Mesodermal cell (in vitro differentiated cells): ENCODE measurements at regions not wholly inside any gene's neighbourhood (a gene's known extent, or its start where the extent isn't known, plus 50 kb on each side); places are given as distances from the start of the nearest gene placed in this dataset.

Source experiments
- H3K27ac ChIP-seq: 2 replicates; pipeline ENCODE4 v1.7.0; 2013; ENCODE audit warnings: mild to moderate bottlenecking, low read depth, low read length, moderate library complexity; ENCODE audit not compliant: severe bottlenecking
- H3K36me3 ChIP-seq: 2 replicates; pipeline ENCODE4 v1.7.1; 2013; ENCODE audit warnings: mild to moderate bottlenecking, low read length, moderate library complexity; ENCODE audit not compliant: control insufficient read depth, insufficient read depth
- H3K4me1 ChIP-seq: one replicate; pipeline ENCODE4 v1.7.1; 2013; ENCODE audit warnings: mild to moderate bottlenecking, low read length; ENCODE audit not compliant: insufficient read depth, control insufficient read depth, poor library complexity, severe bottlenecking
- H3K4me3 ChIP-seq: 2 replicates; pipeline ENCODE4 v1.7.0; 2013; ENCODE audit warnings: low read length, control low read depth, mild to moderate bottlenecking; ENCODE audit not compliant: insufficient read depth, poor library complexity, severe bottlenecking; ENCODE audit errors: extremely low read depth
- H3K9me3 ChIP-seq: 2 replicates; pipeline ENCODE4 v1.7.1; 2013; ENCODE audit warnings: mild to moderate bottlenecking, low read length, moderate library complexity; ENCODE audit not compliant: control insufficient read depth
- WGBS, 2 experiments: methylation state at CpG; one replicate each; pipeline ENCODE4 v1.1.5; 2013; ENCODE audit warnings: missing lambda C conversion rate in 2 of 2; ENCODE audit not compliant: insufficient coverage in 2 of 2; 5-methylcytosine and 5-hydroxymethylcytosine counted together

- Histone ChIP-seq H3K4me1 (peaks cover 6% of the 10 kb centered on the region), H3K36me3 (no peaks in the 10 kb centered on the region), H3K9me3 (no peaks in the 10 kb centered on the region), H3K4me3 (no peak overlapping the region), H3K27ac (no peak overlapping the region)
- 73 to 77% methylated on average over 2 to 3 of the region's 3 CpGs for WGBS, 2 experiments
Observed at GRCh38 chr18:38898167-38898566, 1332.6 kb upstream of the CELF4 start.

GRCh38 chr18:38895560-38895959 lies 1330.0 kb upstream of the CELF4 start:
- Histone ChIP-seq H3K4me3 (no peak overlapping the region), H3K9me3 (no peaks in the 10 kb centered on the region), H3K27ac (no peak overlapping the region), H3K4me1 (no peaks in the 10 kb centered on the region), H3K36me3 (no peaks in the 10 kb centered on the region)
- WGBS, 2 experiments = no CpG with 5 or more reads among the region's 2 CpGs

DNA sequence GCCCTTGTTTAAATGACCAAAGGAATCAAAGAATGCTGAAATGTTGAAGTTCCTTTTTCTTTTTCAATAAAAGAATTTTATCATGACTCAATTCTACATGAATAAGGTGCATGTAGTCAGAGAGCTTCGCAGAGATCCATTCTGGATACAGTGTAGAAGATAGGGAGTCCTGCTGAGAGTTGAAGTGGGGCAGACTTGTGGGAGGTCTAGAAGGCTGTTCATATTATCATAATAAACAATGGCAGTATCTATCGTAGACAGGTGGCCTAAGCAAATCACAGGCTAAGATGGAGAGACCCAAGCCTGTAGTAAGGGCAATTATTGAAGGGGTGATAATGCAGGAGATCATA lies 1322.0 kb upstream of the CELF4 start:
- Histone ChIP-seq H3K9me3 (no peaks in the 10 kb centered on the region), H3K36me3 (no peaks in the 10 kb centered on the region), H3K4me3 (no peak overlapping the region), H3K27ac (no peak overlapping the region), H3K4me1 (no peaks in the 10 kb centered on the region)
- 100% methylated on average over 1 of the region's 2 CpGs; no CpG with 5 or more reads in 1 of the 2 experiments for WGBS, 2 experiments

DNA sequence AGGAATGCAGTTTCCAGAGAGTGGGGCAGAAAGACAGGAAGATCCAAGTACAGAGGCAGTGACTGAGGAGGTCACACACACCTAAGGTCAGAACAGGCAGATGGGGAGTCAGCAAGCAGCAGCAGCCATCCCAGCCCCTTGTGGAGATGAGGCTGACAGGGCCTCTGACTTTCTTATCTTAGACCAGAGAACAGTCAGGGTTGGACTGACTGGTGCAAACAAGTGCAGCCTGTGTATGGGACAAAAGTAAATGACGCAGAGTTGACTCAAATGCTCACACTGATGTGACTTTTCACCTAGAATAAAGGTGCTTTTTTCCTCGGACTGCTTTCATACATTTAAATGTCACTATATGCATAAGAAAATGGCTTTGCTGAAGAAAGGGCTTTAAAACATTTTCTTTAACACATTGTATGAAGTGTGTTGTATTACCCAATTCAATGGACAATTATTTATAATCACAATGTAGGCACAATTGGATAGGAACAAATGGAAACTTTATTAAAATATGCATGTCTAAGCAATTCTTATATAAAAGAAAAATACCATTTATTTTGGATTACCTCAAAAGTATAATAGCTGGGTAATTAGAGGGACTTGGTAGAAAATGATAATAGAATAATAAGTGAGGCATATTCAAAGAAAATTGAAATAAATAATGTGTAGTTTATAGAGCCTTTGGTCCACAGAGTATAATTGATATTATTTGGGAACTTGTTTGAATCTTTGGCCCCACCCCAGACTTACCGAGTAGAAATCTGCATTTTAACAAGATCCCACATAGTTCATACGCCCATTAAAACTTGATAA lies 1321.5 kb upstream of the CELF4 start:
- WGBS, 2 experiments = 100% methylated on average over 1 of the region's 4 CpGs; no CpG with 5 or more reads in 1 of the 2 experiments
- no peaks in the 10 kb centered on the region for H3K4me1 ChIP-seq
- H3K9me3 ChIP-seq = no peaks in the 10 kb centered on the region
- H3K36me3 ChIP-seq = no peaks in the 10 kb centered on the region
- H3K27ac ChIP-seq = no peak overlapping the region
- H3K4me3 ChIP-seq = no peak overlapping the region

DNA sequence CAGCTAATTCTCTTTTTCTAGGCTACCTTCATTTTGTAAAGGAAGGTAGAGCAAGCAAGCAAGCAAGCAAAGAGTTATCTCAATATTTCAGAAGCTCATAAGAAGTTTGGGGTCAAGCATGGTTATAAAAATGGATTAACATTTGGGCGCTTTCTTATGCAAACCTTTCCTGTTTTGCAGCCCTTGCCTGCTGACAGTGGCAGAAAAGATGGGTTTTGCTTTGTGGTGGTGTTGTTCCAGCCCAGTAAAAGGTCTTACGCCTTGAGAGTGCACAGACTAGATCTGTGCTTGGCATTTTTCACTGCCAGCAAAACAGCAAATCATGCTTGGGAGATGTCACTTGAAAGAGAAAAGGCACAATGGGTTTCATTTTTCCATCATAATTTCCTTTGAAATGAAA lies 1320.6 kb upstream of the CELF4 start:
- Histone ChIP-seq H3K4me1 (no peaks in the 10 kb centered on the region), H3K36me3 (no peaks in the 10 kb centered on the region), H3K4me3 (no peak overlapping the region), H3K27ac (no peak overlapping the region), H3K9me3 (no peaks in the 10 kb centered on the region)
- WGBS, 2 experiments = 80 to 100% methylated on average over 1 of the region's 2 CpGs

GRCh38 chr18:38884050-38884449 lies 1318.5 kb upstream of the CELF4 start:
- Histone ChIP-seq H3K4me3 (no peak overlapping the region), H3K9me3 (no peaks in the 10 kb centered on the region), H3K36me3 (no peaks in the 10 kb centered on the region), H3K4me1 (no peaks in the 10 kb centered on the region), H3K27ac (no peak overlapping the region)
- 100% methylated on average over 1 of the region's 2 CpGs; no CpG with 5 or more reads in 1 of the 2 experiments for WGBS, 2 experiments

- Histone ChIP-seq H3K4me3 (no peak overlapping the region), H3K9me3 (no peaks in the 10 kb centered on the region), H3K4me1 (no peaks in the 10 kb centered on the region), H3K27ac (no peak overlapping the region), H3K36me3 (no peaks in the 10 kb centered on the region)
- WGBS, 2 experiments = 100% methylated on average over 2 of the region's 4 CpGs; no CpG with 5 or more reads in 1 of the 2 experiments
Observed at GRCh38 chr18:38883111-38883510, 1317.5 kb upstream of the CELF4 start.

- Histone ChIP-seq H3K4me1 (no peaks in the 10 kb centered on the region), H3K9me3 (no peaks in the 10 kb centered on the region), H3K4me3 (no peak overlapping the region), H3K27ac (no peak overlapping the region), H3K36me3 (no peaks in the 10 kb centered on the region)
- WGBS, 2 experiments = no CpG with 5 or more reads among the region's 1 CpG
Observed at GRCh38 chr18:38879871-38880270, 1314.3 kb upstream of the CELF4 start.

DNA sequence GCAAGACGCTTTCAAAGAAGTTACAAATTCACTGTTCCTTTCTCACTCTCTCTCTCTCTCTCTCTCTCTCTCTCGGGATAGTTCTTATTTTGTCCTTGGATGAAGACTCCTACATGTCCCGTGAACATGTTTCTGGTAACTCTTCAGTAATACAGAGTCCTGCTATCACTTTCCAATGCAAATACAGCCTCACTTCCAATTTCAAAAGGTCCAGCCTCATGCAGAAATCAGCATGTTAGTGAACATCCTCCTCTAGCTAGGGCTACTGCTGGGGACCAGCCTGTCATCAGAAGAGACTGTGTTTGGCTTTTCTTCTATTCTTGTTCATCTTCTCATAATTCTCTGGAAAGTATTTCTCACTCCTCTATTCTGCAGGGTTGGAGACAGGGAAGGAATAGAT lies 1306.7 kb upstream of the CELF4 start:
- H3K9me3 ChIP-seq = no peaks in the 10 kb centered on the region
- H3K27ac ChIP-seq = no peak overlapping the region
- H3K4me3 ChIP-seq = no peak overlapping the region
- H3K4me1 ChIP-seq = no peaks in the 10 kb centered on the region
- 89 to 100% methylated on average over 2 of the region's 3 CpGs for WGBS, 2 experiments
- no peaks in the 10 kb centered on the region for H3K36me3 ChIP-seq

GRCh38 chr18:38868757-38869156 lies 1303.2 kb upstream of the CELF4 start:
- Histone ChIP-seq H3K4me1 (no peaks in the 10 kb centered on the region), H3K9me3 (no peaks in the 10 kb centered on the region), H3K4me3 (no peak overlapping the region), H3K27ac (no peak overlapping the region), H3K36me3 (no peaks in the 10 kb centered on the region)
- WGBS, 2 experiments = 85 to 100% methylated on average over 2 of the region's 2 CpGs

DNA sequence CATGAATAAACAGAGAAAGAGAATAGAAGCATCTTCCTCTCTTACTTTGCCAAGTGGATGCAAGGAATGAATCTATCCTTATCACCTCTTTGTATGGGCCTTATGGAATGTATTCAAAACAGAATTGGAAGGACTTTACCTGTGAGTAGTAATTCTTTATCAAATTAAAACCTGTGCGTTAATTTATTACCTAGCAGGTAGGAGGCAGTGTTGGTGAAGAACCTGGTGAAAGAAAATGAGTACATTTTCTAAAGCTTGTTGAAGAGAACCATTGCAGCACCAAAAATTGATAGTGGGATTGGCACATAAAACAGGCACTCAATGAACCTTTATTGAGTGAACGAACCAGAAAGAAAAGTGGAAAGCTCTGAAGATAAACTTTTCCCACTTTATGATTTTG lies 1302.1 kb upstream of the CELF4 start:
- Histone ChIP-seq H3K9me3 (no peaks in the 10 kb centered on the region), H3K4me1 (no peaks in the 10 kb centered on the region), H3K4me3 (no peak overlapping the region), H3K27ac (no peak overlapping the region), H3K36me3 (no peaks in the 10 kb centered on the region)
- 100% methylated on average over 1 of the region's 2 CpGs for WGBS, 2 experiments
